Kidney epithelial cell (primary cell): ENCODE measurements at regions not wholly inside any gene's neighbourhood (a gene's known extent, or its start where the extent isn't known, plus 50 kb on each side); places are given as distances from the start of the nearest gene placed in this dataset.

ENCODE experiments used
- DNase-seq: peaks from one replicate; pipeline ENCODE4 v3.0.0-alpha.2; 2010; ENCODE audit warnings: low read depth
- H3K27me3 ChIP-seq: 2 replicates; pipeline ENCODE4 v1.6.0; 2011; ENCODE audit warnings: low read length; ENCODE audit not compliant: control insufficient read depth, insufficient read depth
- H3K36me3 ChIP-seq: 2 replicates; pipeline ENCODE4 v1.5.1; 2011; ENCODE audit warnings: low read length; ENCODE audit not compliant: control insufficient read depth, insufficient read depth
- H3K4me3 ChIP-seq: 2 replicates; pipeline ENCODE4 v1.5.1; 2011; ENCODE audit warnings: low read depth, mild to moderate bottlenecking, control low read depth, low read length
- CTCF ChIP-seq: IDR thresholded peaks from 2 replicates; pipeline ENCODE4 v1.5.1; 2011; ENCODE audit warnings: mild to moderate bottlenecking, moderate library complexity, low read length, control low read depth, inconsistent platforms; ENCODE audit not compliant: insufficient read depth, poor library complexity, severe bottlenecking

- Histone ChIP-seq H3K4me3 (no peak overlapping the region), H3K36me3 (no peaks in the 10 kb centered on the region), H3K27me3 (no peaks in the 10 kb centered on the region)
- DNase-seq, result no peak
- TF ChIP-seq CTCF, result no peak
Measured at GRCh38 chr5:85476617-85477016, 1091.9 kb upstream of the EDIL3 start.

GRCh38 chr5:85479849-85480248, 1095.2 kb upstream of the EDIL3 start:
- Histone ChIP-seq H3K4me3 (no peak overlapping the region), H3K27me3 (no peaks in the 10 kb centered on the region), H3K36me3 (no peaks in the 10 kb centered on the region)
- no peak for TF ChIP-seq CTCF
- no peak for DNase-seq

- H3K27me3 ChIP-seq, result no peaks in the 10 kb centered on the region
- no peak for TF ChIP-seq CTCF
- no peak for DNase-seq
- H3K36me3 ChIP-seq, result no peaks in the 10 kb centered on the region
- H3K4me3 ChIP-seq, result no peak overlapping the region
Measured at GRCh38 chr5:85484982-85485574, 1100.4 kb upstream of the EDIL3 start.

GRCh38 chr5:85488295-85488694, 1103.6 kb upstream of the EDIL3 start:
- TF ChIP-seq CTCF, result no peak
- no peaks in the 10 kb centered on the region for H3K27me3 ChIP-seq
- H3K36me3 ChIP-seq, result no peaks in the 10 kb centered on the region
- DNase-seq, result no peak
- H3K4me3 ChIP-seq, result no peak overlapping the region

GRCh38 chr5:85500869-85501268, 1116.2 kb upstream of the EDIL3 start:
- TF ChIP-seq CTCF, result no peak
- Histone ChIP-seq H3K27me3 (no peaks in the 10 kb centered on the region), H3K36me3 (no peaks in the 10 kb centered on the region), H3K4me3 (no peak overlapping the region)
- DNase-seq, result no peak

- DNase-seq, result no peak
- TF ChIP-seq CTCF, result no peak
- Histone ChIP-seq H3K27me3 (no peaks in the 10 kb centered on the region), H3K36me3 (no peaks in the 10 kb centered on the region), H3K4me3 (no peak overlapping the region)
Measured at GRCh38 chr5:85512896-85513295, 1104.8 kb upstream of the COX7C start.
